GM23338 (cell line): ENCODE measurements at regions not wholly inside any gene's neighbourhood (a gene's known extent, or its start where the extent isn't known, plus 50 kb on each side); places are given as distances from the start of the nearest gene placed in this dataset.

ENCODE experiments used
- ATAC-seq: fragments of 200-7000 bp; cut with Tn5 transposase; 3 replicates; pipeline ENCODE4 v1.9.1; 2020
- DNase-seq: peaks from one replicate; pipeline ENCODE4 v3.0.0-alpha.2; 2015; ENCODE audit warnings: low spot score
- H2AFZ ChIP-seq: fragments of 200-600 bp; sonication (generic); 2 replicates; pipeline ENCODE4 v1.8.0; 2016; ENCODE audit warnings: antibody characterized with exemption, mild to moderate bottlenecking, moderate library complexity
- H3F3A ChIP-seq: fragments of 200-600 bp; sonication (generic); replicated peaks from 2 replicates; pipeline ENCODE4 v1.8.0; 2017; ENCODE audit warnings: antibody characterized with exemption, mixed run types, low read depth
- H3K27ac ChIP-seq: fragments of 200-600 bp; sonication (generic); 2 replicates; pipeline ENCODE4 v1.6.1; 2016; ENCODE audit warnings: low read depth
- H3K27me3 ChIP-seq: fragments of 200-600 bp; sonication (generic); 2 replicates; pipeline ENCODE4 v1.8.0; 2016; ENCODE audit warnings: mild to moderate bottlenecking, mixed run types, moderate library complexity; ENCODE audit not compliant: insufficient read depth
- H3K36me3 ChIP-seq: fragments of 200-600 bp; sonication (generic); 2 replicates; pipeline ENCODE4 v1.8.0; 2016; ENCODE audit warnings: mild to moderate bottlenecking; ENCODE audit not compliant: insufficient read depth
- H3K4me1 ChIP-seq: fragments of 200-600 bp; sonication (generic); 2 replicates; pipeline ENCODE4 v1.8.0; 2016; ENCODE audit warnings: mild to moderate bottlenecking, moderate library complexity; ENCODE audit not compliant: insufficient read depth
- H3K4me2 ChIP-seq: fragments of 200-600 bp; sonication (generic); 2 replicates; pipeline ENCODE4 v1.7.1; 2017; ENCODE audit warnings: mixed run types
- H3K4me3 ChIP-seq: fragments of 200-600 bp; sonication (generic); 2 replicates; pipeline ENCODE4 v1.6.1; 2016; ENCODE audit warnings: mixed run types
- H3K79me2 ChIP-seq: fragments of 200-600 bp; sonication (generic); replicated peaks from 2 replicates; pipeline ENCODE4 v1.8.0; 2017; ENCODE audit warnings: mild to moderate bottlenecking; ENCODE audit not compliant: insufficient read depth
- H3K9me2 ChIP-seq: fragments of 200-600 bp; sonication (generic); 2 replicates; pipeline ENCODE4 v1.8.0; 2017; ENCODE audit not compliant: insufficient read depth
- H4K20me1 ChIP-seq: fragments of 200-600 bp; sonication (generic); replicated peaks from 2 replicates; pipeline ENCODE4 v1.8.0; 2017; ENCODE audit warnings: mild to moderate bottlenecking; ENCODE audit not compliant: insufficient read depth
- H3K27ac Mint-ChIP-seq: 2 replicates; pipeline ENCODE4 v1.8.0; 2020; ENCODE audit warnings: inconsistent platforms, mild to moderate bottlenecking, moderate library complexity, mixed read lengths
- H3K27me3 Mint-ChIP-seq: 3 replicates; pipeline ENCODE4 v1.8.0; 2022; ENCODE audit warnings: low read depth, mild to moderate bottlenecking, moderate library complexity, mixed read lengths, inconsistent platforms; ENCODE audit not compliant: insufficient read depth, poor library complexity
- H3K36me3 Mint-ChIP-seq: 3 replicates; pipeline ENCODE4 v1.8.0; 2021; ENCODE audit warnings: low read depth, mild to moderate bottlenecking, inconsistent platforms, moderate library complexity, mixed read lengths
- H3K4me1 Mint-ChIP-seq: 3 replicates; pipeline ENCODE4 v1.8.0; 2020; ENCODE audit warnings: mild to moderate bottlenecking, inconsistent platforms, mixed read lengths
- H3K4me3 Mint-ChIP-seq: 3 replicates; pipeline ENCODE4 v1.8.0; 2021; ENCODE audit warnings: moderate library complexity, mild to moderate bottlenecking, inconsistent platforms, mixed read lengths
- H3K9me3 Mint-ChIP-seq: 3 replicates; pipeline ENCODE4 v1.8.0; 2020; ENCODE audit warnings: moderate library complexity, mild to moderate bottlenecking, inconsistent platforms, mixed read lengths
- CTCF ChIP-seq, 2 experiments: fragments of 200-600 bp in 1 of 2; sonication (generic) in 1 of 2; conservative IDR thresholded peaks; 2 replicates each; pipeline versions ENCODE4 v1.5.1 to v1.6.1; 2016 to 2017; ENCODE audit warnings: antibody characterized with exemption in 2 of 2, low read depth in 2 of 2, mild to moderate bottlenecking in 2 of 2, moderate library complexity in 1 of 2
- ETS1 ChIP-seq: IDR thresholded peaks from 2 replicates; pipeline ENCODE4 v1.6.1; 2016; ENCODE audit warnings: antibody characterized with exemption
- EZH2phosphoT487 ChIP-seq: fragments of 200-600 bp; sonication (generic); IDR thresholded peaks from one replicate; pipeline ENCODE4 v1.8.1; 2018; ENCODE audit warnings: antibody characterized with exemption; ENCODE audit not compliant: unreplicated experiment
- NANOG ChIP-seq: IDR thresholded peaks from 2 replicates; pipeline ENCODE4 v1.6.1; 2016; ENCODE audit warnings: antibody characterized with exemption, borderline replicate concordance
- POLR2AphosphoS5 ChIP-seq: IDR thresholded peaks from 2 replicates; pipeline ENCODE4 v1.6.1; 2016; ENCODE audit warnings: antibody characterized with exemption, low read depth
- REST ChIP-seq: IDR thresholded peaks from one replicate; pipeline ENCODE4 v1.6.1; 2018; ENCODE audit warnings: antibody characterized with exemption; ENCODE audit not compliant: unreplicated experiment
- ZNF114 ChIP-seq: fragments of 250-450 bp; sonication (Bioruptor Pico); IDR thresholded peaks from 2 replicates; pipeline ENCODE4 v1.5.0; 2020; ENCODE audit warnings: mild to moderate bottlenecking, moderate library complexity
- ZNF462 ChIP-seq: fragments of 250-450 bp; sonication (Bioruptor Pico); IDR thresholded peaks from 2 replicates; pipeline ENCODE4 v1.5.0; 2020; ENCODE audit warnings: mild to moderate bottlenecking, moderate library complexity

- H3K9me2 ChIP-seq: no peaks in the 10 kb centered on the region
- no peak overlapping the region for H2AFZ ChIP-seq
- H3K36me3 Mint-ChIP-seq: no peaks in the 10 kb centered on the region
- H4K20me1 ChIP-seq: no peaks in the 10 kb centered on the region
- H3F3A ChIP-seq: no peaks in the 10 kb centered on the region
- no peak overlapping the region for H3K4me3 Mint-ChIP-seq
- ATAC-seq (no peak), DNase-seq (no peak)
- H3K27me3 Mint-ChIP-seq: peaks cover 3% of the 10 kb centered on the region
- H3K36me3 ChIP-seq: no peaks in the 10 kb centered on the region
- H3K27ac Mint-ChIP-seq: no peak overlapping the region
- peaks cover 16% of the 10 kb centered on the region for H3K4me1 ChIP-seq
- H3K79me2 ChIP-seq: no peaks in the 10 kb centered on the region
- no peaks in the 10 kb centered on the region for H3K9me3 Mint-ChIP-seq
- H3K4me3 ChIP-seq: no peak overlapping the region
- H3K27me3 ChIP-seq: no peaks in the 10 kb centered on the region
- H3K27ac ChIP-seq: no peak overlapping the region
- H3K4me1 Mint-ChIP-seq: peaks cover 14% of the 10 kb centered on the region
- TF ChIP-seq ZNF462: no peak
- no peak for TF ChIP-seq REST
- no peak for TF ChIP-seq ETS1
- no peak for TF ChIP-seq CTCF (conservative IDR thresholded peaks at IDR 0.05; ENCODE audit: low read depth in 2 of 2)
- TF ChIP-seq ZNF114: no peak
- TF ChIP-seq EZH2phosphoT487: no peak
- no peak for TF ChIP-seq NANOG
- TF ChIP-seq POLR2AphosphoS5: no peak
- H3K4me2 ChIP-seq: no peak overlapping the region
Observed at GRCh38 chr11:122183933-122184332, 67.9 kb upstream of the BLID start.
